Activated T-helper 2 cell treated with anti-CD3 and anti-CD28 coated beads, Interferon-gamma antibody, Interleukin-2, Interleukin-4, amounts not matched to agents 10 μg/mL and 5 μg/mL and 100 μg/mL, durations not matched to agents 14 hours and 24 hours and 36 hours (primary cell): ENCODE measurements at regions not wholly inside any gene's neighbourhood (a gene's known extent, or its start where the extent isn't known, plus 50 kb on each side); places are given as distances from the start of the nearest gene placed in this dataset.

ENCODE experiments used
- DNase-seq: peaks from one replicate; pipeline ENCODE4 v3.0.0; 2021; ENCODE audit warnings: low spot score
- H3K27ac Mint-ChIP-seq: one replicate; pipeline ENCODE4 v1.8.0; 2021; ENCODE audit warnings: mixed read lengths
- H3K27me3 Mint-ChIP-seq: one replicate; pipeline ENCODE4 v1.8.0; 2021; ENCODE audit warnings: low read depth, mixed read lengths
- H3K36me3 Mint-ChIP-seq: one replicate; pipeline ENCODE4 v1.8.0; 2021; ENCODE audit warnings: low read depth, mixed read lengths
- H3K4me1 Mint-ChIP-seq: one replicate; pipeline ENCODE4 v1.8.0; 2021; ENCODE audit warnings: low read depth, mixed read lengths
- H3K4me3 Mint-ChIP-seq: one replicate; pipeline ENCODE4 v1.8.0; 2021; ENCODE audit warnings: low read depth, mild to moderate bottlenecking, moderate library complexity, mixed read lengths
- H3K9me3 Mint-ChIP-seq: one replicate; pipeline ENCODE4 v1.8.0; 2021; ENCODE audit warnings: mixed read lengths
- intact Hi-C: fragments of 100-400 bp; cut with micrococcal nuclease; formaldehyde crosslinking; loops from one replicate; pipeline ENCODE4 v1.15.1; 2023

- Mint-ChIP-seq H3K27ac (peak overlapping the region; percentile 70), H3K36me3 (no peaks in the 10 kb centered on the region), H3K27me3 (peaks cover 2% of the 10 kb centered on the region), H3K4me3 (peak overlapping the region; percentile 71), H3K4me1 (peaks cover 30% of the 10 kb centered on the region), H3K9me3 (no peaks in the 10 kb centered on the region)
- DNase-seq: no peak
- intact Hi-C loops: loop anchor here (2.0 to 5.0 kb wide), 5 partner anchors 46 to 580 kb away; partner anchors contain the start of gene MLLT3
These were observed 254.2 kb upstream of the SLC24A2 start for GRCh38 chr9:20043035-20043434.

GRCh38 chr9:20042128-20042711 lies 253.4 kb upstream of the SLC24A2 start:
- DNase-seq: no peak
- Mint-ChIP-seq H3K27ac (no peak overlapping the region), H3K4me1 (peaks cover 30% of the 10 kb centered on the region), H3K27me3 (peaks cover 2% of the 10 kb centered on the region), H3K9me3 (no peaks in the 10 kb centered on the region), H3K36me3 (no peaks in the 10 kb centered on the region), H3K4me3 (no peak overlapping the region)
- intact Hi-C loops: loop anchor here (2.0 to 5.0 kb wide), 5 partner anchors 45 to 581 kb away; partner anchors contain the start of gene MLLT3

- no peak for DNase-seq
- H3K27ac Mint-ChIP-seq: no peak overlapping the region
- peaks cover 2% of the 10 kb centered on the region for H3K27me3 Mint-ChIP-seq
- H3K4me3 Mint-ChIP-seq: no peak overlapping the region
- H3K4me1 Mint-ChIP-seq: peaks cover 30% of the 10 kb centered on the region
- no peaks in the 10 kb centered on the region for H3K36me3 Mint-ChIP-seq
- intact Hi-C loops: loop anchor here (2.0 to 5.0 kb wide), 5 partner anchors 44 to 581 kb away; partner anchors contain the start of gene MLLT3
- H3K9me3 Mint-ChIP-seq: no peaks in the 10 kb centered on the region
These were observed 252.9 kb upstream of the SLC24A2 start for GRCh38 chr9:20041697-20042081.

- no peak overlapping the region for H3K4me3 Mint-ChIP-seq
- H3K27me3 Mint-ChIP-seq: peaks cover 2% of the 10 kb centered on the region
- H3K4me1 Mint-ChIP-seq: peaks cover 28% of the 10 kb centered on the region
- intact Hi-C loops: loop anchor here (5.0 kb wide), 2 partner anchors 44 to 316 kb away; no protein-coding TSS in a partner anchor
- no peaks in the 10 kb centered on the region for H3K9me3 Mint-ChIP-seq
- DNase-seq: no peak
- H3K36me3 Mint-ChIP-seq: no peaks in the 10 kb centered on the region
- no peak overlapping the region for H3K27ac Mint-ChIP-seq
These were observed 252.3 kb upstream of the SLC24A2 start for GRCh38 chr9:20040991-20041696.

GRCh38 chr9:20037699-20038098 lies 248.9 kb upstream of the SLC24A2 start:
- intact Hi-C loops: no loop called here
- no peak overlapping the region for H3K27ac Mint-ChIP-seq
- H3K4me3 Mint-ChIP-seq: no peak overlapping the region
- DNase-seq: no peak
- peaks cover 5% of the 10 kb centered on the region for H3K27me3 Mint-ChIP-seq
- H3K9me3 Mint-ChIP-seq: no peaks in the 10 kb centered on the region
- peaks cover 16% of the 10 kb centered on the region for H3K4me1 Mint-ChIP-seq
- H3K36me3 Mint-ChIP-seq: no peaks in the 10 kb centered on the region

- H3K27me3 Mint-ChIP-seq: peaks cover 5% of the 10 kb centered on the region
- H3K27ac Mint-ChIP-seq: no peak overlapping the region
- H3K4me3 Mint-ChIP-seq: no peak overlapping the region
- no peaks in the 10 kb centered on the region for H3K9me3 Mint-ChIP-seq
- intact Hi-C loops: no loop called here
- H3K4me1 Mint-ChIP-seq: peaks cover 2% of the 10 kb centered on the region
- H3K36me3 Mint-ChIP-seq: no peaks in the 10 kb centered on the region
- no peak for DNase-seq
These were observed 244.7 kb upstream of the SLC24A2 start for GRCh38 chr9:20033511-20033910.

GRCh38 chr9:20032413-20033006 lies 243.7 kb upstream of the SLC24A2 start:
- intact Hi-C loops: no loop called here
- no peaks in the 10 kb centered on the region for H3K4me1 Mint-ChIP-seq
- H3K27me3 Mint-ChIP-seq: peaks cover 5% of the 10 kb centered on the region
- no peaks in the 10 kb centered on the region for H3K9me3 Mint-ChIP-seq
- no peak overlapping the region for H3K4me3 Mint-ChIP-seq
- DNase-seq: no peak
- H3K36me3 Mint-ChIP-seq: no peaks in the 10 kb centered on the region
- H3K27ac Mint-ChIP-seq: no peak overlapping the region

- Mint-ChIP-seq H3K4me3 (no peak overlapping the region), H3K27ac (no peak overlapping the region), H3K4me1 (no peaks in the 10 kb centered on the region), H3K27me3 (peaks cover 7% of the 10 kb centered on the region), H3K9me3 (no peaks in the 10 kb centered on the region), H3K36me3 (no peaks in the 10 kb centered on the region)
- intact Hi-C loops: no loop called here
- DNase-seq: no peak
These were observed 243.0 kb upstream of the SLC24A2 start for GRCh38 chr9:20031836-20032235.

GRCh38 chr9:20030671-20031070 lies 241.8 kb upstream of the SLC24A2 start:
- Mint-ChIP-seq H3K27me3 (peaks cover 7% of the 10 kb centered on the region), H3K4me1 (no peaks in the 10 kb centered on the region), H3K36me3 (no peaks in the 10 kb centered on the region), H3K9me3 (no peaks in the 10 kb centered on the region), H3K4me3 (no peak overlapping the region), H3K27ac (no peak overlapping the region)
- DNase-seq: no peak
- intact Hi-C loops: no loop called here

GRCh38 chr9:20030221-20030620 lies 241.4 kb upstream of the SLC24A2 start:
- Mint-ChIP-seq H3K36me3 (no peaks in the 10 kb centered on the region), H3K27ac (no peak overlapping the region)
- DNase-seq: no peak

GRCh38 chr9:20028849-20029231 lies 240.0 kb upstream of the SLC24A2 start:
- Mint-ChIP-seq H3K9me3 (no peaks in the 10 kb centered on the region), H3K36me3 (no peaks in the 10 kb centered on the region)

More at GRCh38 chr9:20030221-20030620, 241.4 kb upstream of the SLC24A2 start:
- no peaks in the 10 kb centered on the region for H3K9me3 Mint-ChIP-seq
- H3K27me3 Mint-ChIP-seq: peaks cover 7% of the 10 kb centered on the region
- H3K4me3 Mint-ChIP-seq: no peak overlapping the region
- no peaks in the 10 kb centered on the region for H3K4me1 Mint-ChIP-seq
- intact Hi-C loops: no loop called here

GRCh38 chr9:20028192-20028848 lies 239.5 kb upstream of the SLC24A2 start:
- DNase-seq: no peak
- H3K4me1 Mint-ChIP-seq: no peaks in the 10 kb centered on the region
- no peak overlapping the region for H3K27ac Mint-ChIP-seq
- no peaks in the 10 kb centered on the region for H3K9me3 Mint-ChIP-seq
- H3K36me3 Mint-ChIP-seq: no peaks in the 10 kb centered on the region
- H3K27me3 Mint-ChIP-seq: peaks cover 7% of the 10 kb centered on the region
- H3K4me3 Mint-ChIP-seq: no peak overlapping the region
- intact Hi-C loops: no loop called here

More at GRCh38 chr9:20028849-20029231, 240.0 kb upstream of the SLC24A2 start:
- no peak overlapping the region for H3K4me3 Mint-ChIP-seq
- H3K27me3 Mint-ChIP-seq: peaks cover 7% of the 10 kb centered on the region
- intact Hi-C loops: no loop called here
- no peaks in the 10 kb centered on the region for H3K4me1 Mint-ChIP-seq
- DNase-seq: no peak
- H3K27ac Mint-ChIP-seq: no peak overlapping the region
